KOPT-K1 (cell line): ENCODE measurements at regions not wholly inside any gene's neighbourhood (a gene's known extent, or its start where the extent isn't known, plus 50 kb on each side); places are given as distances from the start of the nearest gene placed in this dataset.

Source experiments
- H3K27ac ChIP-seq: fragments of 200-600 bp; sonication (generic); 2 replicates; pipeline ENCODE4 v1.5.1; 2016; ENCODE audit warnings: antibody characterized with exemption, mild to moderate bottlenecking, low read depth, low read length; ENCODE audit not compliant: poor library complexity, severe bottlenecking
- H3K36me3 ChIP-seq: fragments of 200-600 bp; sonication (generic); 2 replicates; pipeline ENCODE4 v1.5.1; 2017; ENCODE audit warnings: antibody characterized with exemption, mild to moderate bottlenecking, low read length, moderate library complexity; ENCODE audit not compliant: insufficient read depth
- H3K9me3 ChIP-seq: fragments of 200-600 bp; sonication (generic); 2 replicates; pipeline ENCODE4 v1.5.1; 2017; ENCODE audit warnings: antibody characterized with exemption, low read length, mild to moderate bottlenecking; ENCODE audit not compliant: insufficient read depth, poor library complexity, severe bottlenecking

DNA sequence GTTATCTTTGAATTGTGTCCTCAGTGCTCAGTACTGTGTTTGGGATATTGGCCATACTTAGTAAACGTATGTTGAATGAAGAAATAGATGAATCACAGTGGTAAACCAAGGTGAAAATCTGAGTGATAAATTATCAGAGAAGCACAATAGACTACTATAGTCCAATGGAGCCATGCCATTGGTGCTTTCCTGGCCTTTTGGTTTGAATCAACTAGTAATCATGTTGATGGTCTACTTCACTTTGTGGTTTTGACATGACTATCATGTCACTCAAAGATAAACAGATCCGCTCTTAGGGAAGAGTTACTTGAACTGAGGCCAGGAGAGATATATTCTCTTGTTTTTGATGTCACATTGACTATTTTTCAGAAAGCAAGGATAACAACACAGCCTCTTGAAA lies 86.1 kb upstream of the IGFBP3 start:
- Histone ChIP-seq H3K36me3 (no peaks in the 10 kb centered on the region), H3K9me3 (no peaks in the 10 kb centered on the region), H3K27ac (no peak overlapping the region)

DNA sequence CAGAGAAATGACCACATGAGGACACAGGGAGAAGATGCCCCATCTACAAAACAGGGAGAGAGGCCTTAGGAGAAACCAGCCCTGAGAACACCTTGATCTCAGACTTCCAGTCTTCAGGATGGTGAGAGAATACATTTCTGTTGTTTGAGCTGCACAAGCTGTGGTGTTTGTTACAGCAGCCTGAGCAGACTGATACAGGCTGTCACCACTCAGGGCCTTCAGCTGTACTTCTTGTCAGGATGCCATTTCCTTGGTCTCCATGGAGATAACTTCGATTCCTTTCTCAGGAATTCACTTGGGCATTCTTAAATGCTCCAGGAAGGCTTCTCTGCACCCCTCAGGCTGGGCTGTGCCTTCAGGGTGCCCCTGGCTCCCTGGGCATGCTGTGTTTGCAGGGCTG lies 85.7 kb upstream of the IGFBP3 start:
- H3K36me3 ChIP-seq = no peaks in the 10 kb centered on the region
- no peak overlapping the region for H3K27ac ChIP-seq
- H3K9me3 ChIP-seq = no peaks in the 10 kb centered on the region

DNA sequence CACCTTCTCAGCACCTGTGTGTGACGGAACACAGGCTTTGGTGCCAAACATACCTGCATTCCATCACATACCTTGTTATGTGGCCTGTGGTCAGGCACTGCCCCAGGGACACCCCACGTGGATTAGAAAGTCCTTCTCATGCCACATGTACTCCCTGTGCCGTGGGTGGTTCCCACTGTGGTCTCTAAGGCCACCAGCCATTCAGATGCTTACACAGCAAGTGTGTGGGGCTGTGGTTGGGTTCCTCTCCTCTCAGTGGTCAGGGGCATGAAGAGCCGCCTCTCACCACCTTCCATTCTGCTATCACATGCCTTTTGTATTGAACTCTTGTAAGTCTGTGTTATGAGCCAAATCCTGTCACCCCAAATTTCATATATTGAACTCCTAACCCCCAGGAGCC lies 85.1 kb upstream of the IGFBP3 start:
- Histone ChIP-seq H3K27ac (no peak overlapping the region), H3K9me3 (no peaks in the 10 kb centered on the region), H3K36me3 (no peaks in the 10 kb centered on the region)

DNA sequence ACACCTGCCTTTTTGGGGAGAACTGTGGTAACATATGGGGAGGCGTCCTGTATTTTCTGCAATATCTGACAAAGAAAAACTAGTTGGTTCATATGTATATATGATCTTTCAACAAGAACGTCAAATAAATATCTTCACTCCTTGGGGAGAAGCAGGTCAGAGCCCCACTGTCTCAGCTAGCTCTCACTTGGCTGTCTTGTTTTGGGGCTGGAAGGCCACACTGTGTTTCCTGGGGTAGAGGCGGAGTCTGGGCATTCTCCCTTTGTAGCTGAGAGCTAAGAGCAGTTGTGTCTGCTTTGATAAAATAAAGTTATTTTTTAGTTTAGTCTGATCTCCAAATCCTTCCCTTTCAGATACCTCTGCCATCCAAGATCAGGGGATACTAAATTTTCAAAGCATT lies 83.9 kb upstream of the IGFBP3 start:
- no peak overlapping the region for H3K27ac ChIP-seq
- no peaks in the 10 kb centered on the region for H3K9me3 ChIP-seq
- no peaks in the 10 kb centered on the region for H3K36me3 ChIP-seq

DNA sequence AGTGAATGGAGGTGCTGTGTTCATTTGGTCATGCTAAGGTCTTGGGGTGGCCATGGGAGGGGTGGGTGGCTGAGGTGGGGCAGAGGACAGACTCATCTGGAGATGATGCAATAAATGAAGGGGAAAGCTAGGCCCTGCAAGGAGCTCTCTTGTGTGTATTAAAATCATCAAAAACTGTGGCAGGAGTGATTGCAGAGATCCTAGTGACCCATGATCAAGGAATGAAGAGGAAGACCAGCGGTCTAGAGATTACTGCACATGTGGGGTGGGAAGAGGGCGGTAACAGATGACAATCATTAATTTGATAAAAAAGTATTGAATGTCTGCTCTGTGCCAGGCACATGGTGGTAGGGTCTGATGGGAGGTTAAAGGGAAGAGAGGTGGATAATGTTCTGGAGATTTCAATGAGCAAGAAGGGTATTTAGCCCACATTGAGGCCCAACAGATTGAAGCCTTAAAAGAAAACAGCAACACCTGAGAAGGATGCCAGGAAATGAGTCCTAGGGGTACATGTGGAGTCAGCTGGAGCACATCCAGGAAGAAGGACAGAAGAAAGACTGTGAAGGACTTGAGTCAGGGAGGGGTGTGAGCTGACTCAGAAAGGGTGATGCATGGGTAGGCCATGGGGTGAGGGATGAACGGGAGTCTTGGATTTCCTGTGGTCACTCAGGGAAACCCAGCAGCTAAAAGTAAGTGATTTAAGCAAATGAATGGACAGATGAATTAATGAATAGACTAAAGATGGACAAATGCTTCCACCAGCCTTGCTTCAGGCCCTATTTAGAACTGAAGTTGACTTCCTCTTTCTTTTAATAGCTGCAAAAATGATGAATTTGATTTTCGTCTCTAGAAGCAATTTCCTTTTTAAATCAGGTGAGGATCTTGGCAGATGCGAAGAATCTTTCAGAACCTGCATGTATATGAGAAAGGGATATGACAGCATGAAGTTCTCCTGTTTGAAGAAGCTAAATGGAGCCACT lies 83.1 kb upstream of the IGFBP3 start:
- Histone ChIP-seq H3K36me3 (no peaks in the 10 kb centered on the region), H3K9me3 (no peaks in the 10 kb centered on the region), H3K27ac (no peak overlapping the region)

DNA sequence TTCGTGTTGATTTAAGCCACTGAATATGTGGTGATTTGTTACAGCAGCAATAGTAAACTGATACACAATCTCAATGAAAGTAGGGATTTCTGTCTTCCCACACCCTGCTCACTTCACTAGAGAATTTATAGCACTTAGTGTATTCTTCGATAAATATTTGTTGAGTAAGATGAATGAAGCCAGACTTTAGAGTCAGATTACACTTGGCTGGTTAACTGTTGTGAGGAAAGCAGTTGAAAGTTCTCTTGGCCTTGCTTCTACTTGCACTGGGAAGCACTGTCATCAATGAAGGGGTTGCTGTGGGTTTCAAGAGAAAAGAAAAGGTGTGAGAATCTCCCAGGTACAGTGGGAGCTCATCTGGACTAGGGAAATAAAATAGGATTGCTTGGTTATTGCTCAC lies 82.1 kb upstream of the IGFBP3 start:
- H3K9me3 ChIP-seq = no peaks in the 10 kb centered on the region
- no peaks in the 10 kb centered on the region for H3K36me3 ChIP-seq
- no peak overlapping the region for H3K27ac ChIP-seq

DNA sequence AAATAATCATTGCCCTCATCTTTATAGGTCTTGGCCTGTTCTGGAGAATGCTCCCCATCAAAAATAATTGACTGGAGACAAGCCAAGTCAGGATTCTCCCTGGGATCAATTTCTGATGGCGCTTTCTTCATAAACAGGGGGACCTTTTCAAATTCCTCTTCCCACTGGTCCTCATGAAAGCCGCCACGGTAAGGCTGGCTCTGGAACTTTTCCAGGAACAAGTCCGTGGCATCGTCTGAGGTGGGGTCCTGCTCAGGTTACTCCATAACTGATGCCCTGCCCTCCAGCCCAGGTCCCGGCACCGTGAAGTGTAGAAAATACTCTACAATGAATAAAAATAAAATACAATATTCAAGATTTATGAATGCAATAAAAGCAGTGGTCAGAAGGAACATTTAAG lies 79.4 kb upstream of the IGFBP3 start:
- Histone ChIP-seq H3K27ac (no peak overlapping the region), H3K36me3 (no peaks in the 10 kb centered on the region), H3K9me3 (peaks cover 11% of the 10 kb centered on the region)

DNA sequence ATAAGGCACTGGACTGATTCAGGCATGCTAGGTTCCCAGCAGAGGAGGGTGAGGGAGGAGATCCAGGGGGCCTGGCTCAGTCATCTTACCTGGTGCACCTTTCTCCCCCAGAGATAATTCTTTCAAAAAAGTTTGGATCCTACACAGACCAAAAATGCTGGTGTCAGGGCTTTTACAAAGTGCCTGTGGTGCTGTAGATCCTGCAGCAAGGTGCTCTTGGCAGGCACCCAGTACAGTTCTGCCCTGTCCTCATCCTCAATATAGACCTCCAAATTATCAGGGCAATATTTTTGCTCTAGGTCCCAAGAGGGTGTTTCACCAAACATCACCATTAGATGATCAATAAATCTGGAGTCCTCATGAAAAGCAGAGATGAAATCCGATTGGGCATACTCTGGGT lies 78.5 kb upstream of the IGFBP3 start:
- Histone ChIP-seq H3K27ac (no peak overlapping the region), H3K9me3 (peaks cover 11% of the 10 kb centered on the region), H3K36me3 (no peaks in the 10 kb centered on the region)

DNA sequence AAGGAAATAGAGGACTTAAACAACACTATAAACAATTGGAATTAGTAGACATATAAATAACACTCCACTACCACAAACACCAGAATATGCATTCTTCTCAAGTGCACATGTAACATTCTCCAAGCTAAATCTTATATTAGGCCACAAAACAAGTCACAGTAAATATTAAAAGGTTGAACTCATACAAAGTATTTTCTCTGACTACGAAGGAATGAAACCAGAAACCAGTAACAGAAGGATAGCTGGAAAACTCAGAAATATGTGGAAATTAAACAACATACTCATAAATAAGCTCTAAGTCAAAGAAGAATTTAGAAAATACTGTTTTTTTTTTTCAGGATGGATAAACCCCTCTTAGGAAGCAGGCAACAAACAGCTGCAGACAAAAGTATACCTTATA lies 77.4 kb upstream of the IGFBP3 start:
- Histone ChIP-seq H3K9me3 (peaks cover 11% of the 10 kb centered on the region), H3K36me3 (no peaks in the 10 kb centered on the region), H3K27ac (no peak overlapping the region)

DNA sequence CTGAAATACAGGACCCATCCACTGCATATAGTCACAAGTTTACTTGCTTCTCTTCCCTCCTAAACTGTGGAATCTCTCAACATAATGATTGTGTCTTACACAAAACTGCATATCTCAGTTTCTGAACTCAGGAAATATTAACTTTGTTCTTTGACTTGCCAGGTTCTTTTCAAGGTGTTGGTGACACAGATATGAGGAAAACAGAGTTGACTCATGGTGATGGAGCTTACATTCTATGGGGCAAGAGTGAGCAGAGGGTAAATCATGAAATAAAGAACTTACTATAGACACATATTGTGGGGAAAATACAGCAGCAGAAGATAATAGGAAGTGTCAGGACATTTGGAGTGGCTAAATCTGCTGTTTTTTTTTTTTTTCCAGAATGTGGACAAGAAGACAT lies 72.5 kb upstream of the IGFBP3 start:
- Histone ChIP-seq H3K9me3 (peaks cover 11% of the 10 kb centered on the region), H3K36me3 (no peaks in the 10 kb centered on the region), H3K27ac (no peak overlapping the region)

DNA sequence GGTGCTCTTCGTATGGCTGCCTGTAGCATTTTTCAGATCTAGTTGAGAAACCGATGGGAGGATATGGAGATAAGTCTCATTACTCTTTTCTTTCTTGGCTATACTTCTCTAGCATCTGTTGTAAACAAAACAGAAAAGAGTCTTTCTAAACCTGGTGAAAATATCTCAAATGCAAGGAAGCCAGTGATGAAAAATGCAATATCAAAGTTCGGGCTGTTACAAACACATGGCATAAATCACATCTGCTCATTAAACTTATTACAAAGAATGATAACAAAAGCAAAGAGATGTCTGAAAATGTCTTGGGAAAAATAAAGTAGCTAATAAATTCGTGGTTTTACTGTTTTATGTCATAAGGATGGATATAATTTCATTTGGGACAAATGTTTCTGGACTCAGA lies 71.8 kb upstream of the IGFBP3 start:
- Histone ChIP-seq H3K27ac (no peak overlapping the region), H3K9me3 (peaks cover 11% of the 10 kb centered on the region), H3K36me3 (no peaks in the 10 kb centered on the region)

DNA sequence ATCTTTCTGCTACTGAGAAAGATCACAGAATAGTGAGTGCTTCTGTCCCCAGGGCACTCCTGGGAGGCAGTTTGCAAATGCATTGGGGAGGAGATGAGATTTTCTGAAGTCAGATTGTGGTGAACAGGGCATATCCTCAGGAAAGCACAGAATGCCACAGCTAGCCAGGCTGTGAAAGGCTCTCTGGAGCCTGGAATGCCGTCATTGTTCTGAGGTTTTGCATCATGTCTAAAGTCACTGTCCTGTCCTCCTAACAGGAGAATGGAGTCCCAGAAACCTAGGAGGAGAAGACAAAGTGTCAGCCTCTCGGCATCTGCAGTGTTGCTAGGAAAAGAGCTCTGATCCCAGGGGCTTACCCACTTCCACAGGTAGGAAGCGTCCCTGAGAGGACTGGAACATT lies 69.2 kb upstream of the IGFBP3 start:
- H3K9me3 ChIP-seq = no peaks in the 10 kb centered on the region
- H3K27ac ChIP-seq = no peak overlapping the region
- H3K36me3 ChIP-seq = no peaks in the 10 kb centered on the region

DNA sequence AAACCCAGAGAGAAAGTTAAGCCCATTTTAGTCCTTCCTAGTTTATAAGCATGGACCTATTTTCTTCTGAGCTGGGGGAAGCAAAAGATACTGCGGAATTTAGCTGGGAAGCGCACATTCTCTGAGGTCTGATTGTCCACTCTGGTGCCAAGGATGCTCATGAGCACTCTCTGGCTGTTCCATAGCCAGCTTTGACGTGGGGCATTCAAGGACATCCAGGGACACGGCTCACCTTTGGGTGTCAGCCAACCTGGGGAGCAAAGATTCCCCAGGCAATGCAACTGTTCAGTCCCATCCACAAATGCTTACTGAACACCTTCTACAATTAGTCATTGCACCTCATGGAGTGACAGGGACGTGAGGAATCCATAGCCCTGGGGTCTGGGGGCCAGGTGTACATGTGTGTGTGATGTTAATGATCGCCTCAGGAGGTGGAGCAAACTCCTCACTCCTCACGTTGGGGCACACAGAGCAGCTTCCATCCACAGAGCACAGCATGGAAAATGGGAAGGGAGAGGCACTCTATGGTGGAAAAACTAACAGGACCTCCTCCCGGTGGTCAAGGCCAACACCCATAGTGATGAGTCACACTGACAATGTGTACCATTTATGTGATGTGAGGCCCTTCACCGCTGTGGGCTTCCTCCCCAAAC lies 67.5 kb upstream of the IGFBP3 start:
- Histone ChIP-seq H3K36me3 (no peaks in the 10 kb centered on the region), H3K27ac (no peak overlapping the region), H3K9me3 (no peaks in the 10 kb centered on the region)

DNA sequence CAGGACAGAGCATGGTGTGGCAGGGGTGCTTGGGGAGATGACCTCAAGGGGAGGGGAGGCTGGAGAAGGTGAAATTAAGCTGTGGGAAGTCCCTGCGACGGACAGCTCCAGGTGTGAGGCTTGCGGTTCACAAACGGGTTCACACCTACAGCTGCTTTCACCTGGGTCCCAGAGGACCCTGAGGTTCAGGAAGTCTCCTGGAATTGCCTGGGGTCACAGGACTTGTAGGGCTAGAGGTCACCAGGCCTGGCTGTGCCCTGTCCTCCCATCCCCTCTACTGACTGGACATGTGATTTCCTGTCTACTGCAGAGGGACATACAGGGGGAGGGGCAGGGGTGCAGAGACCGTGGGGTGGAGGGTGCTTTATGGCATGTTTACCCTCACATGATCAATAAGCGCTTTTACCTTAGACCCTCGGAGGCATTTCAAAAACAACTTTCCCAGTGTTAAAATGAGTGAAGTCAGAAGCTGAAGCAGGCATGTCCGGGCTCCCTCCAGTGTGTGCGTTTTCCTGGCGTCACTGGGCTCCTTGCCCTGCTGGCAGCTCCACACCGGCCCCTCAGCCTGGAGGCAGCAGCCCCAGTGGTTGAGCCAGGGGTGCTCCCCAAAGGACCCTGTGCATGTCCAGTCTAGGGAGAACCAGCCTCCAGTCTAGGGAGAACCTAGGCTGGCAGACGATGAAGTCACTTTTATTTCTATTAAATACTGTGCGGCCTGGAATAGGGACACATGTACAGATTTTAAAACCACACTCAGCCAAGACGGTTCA lies 66.6 kb upstream of the IGFBP3 start:
- H3K27ac ChIP-seq = no peak overlapping the region
- H3K9me3 ChIP-seq = no peaks in the 10 kb centered on the region
- no peaks in the 10 kb centered on the region for H3K36me3 ChIP-seq
